ENCODE measurements at regions not wholly inside any gene's neighbourhood (a gene's known extent, or its start where the extent isn't known, plus 50 kb on each side); places are given as distances from the start of the nearest gene placed in this dataset.

DNA sequence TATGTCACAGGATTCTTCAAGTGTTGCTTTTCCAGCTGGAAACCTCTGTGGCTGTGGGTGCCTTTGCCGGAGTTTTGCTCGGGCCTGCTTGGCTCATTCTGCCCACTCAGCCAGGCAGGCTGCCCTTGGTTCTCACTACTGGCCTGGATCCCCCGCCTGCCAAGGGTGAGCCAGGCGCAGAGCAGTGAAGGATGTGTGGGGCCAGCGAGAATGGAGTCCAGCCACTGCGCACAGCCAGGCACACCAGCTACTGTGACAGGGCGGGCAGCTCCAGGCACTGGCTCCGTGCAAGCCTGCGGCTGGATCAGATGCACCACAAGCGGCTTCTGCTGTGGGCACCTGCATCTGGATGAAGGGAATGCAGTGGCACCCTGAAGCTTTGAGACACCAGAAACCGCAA, 257.1 kb downstream of the RPRM start:
- H3K4me1 ChIP-seq (ENCODE audit: control insufficient read depth in 4 of 4, insufficient read depth in 4 of 4, low read length in 3 of 4) = no peaks in the 10 kb centered on the region
- no peaks in the 10 kb centered on the region for H3K36me3 ChIP-seq (ENCODE audit: control insufficient read depth in 4 of 4, insufficient read depth in 3 of 4, low read depth in 1 of 4, low read length in 3 of 4)
- TF ChIP-seq RXRA (IDR thresholded peaks at IDR 0.05) (no peak), CTCF (IDR thresholded peaks at IDR 0.05; ENCODE audit: low read depth, low read length, missing input control) (no peak), GABPA (IDR thresholded peaks at IDR 0.05 in 1 of 2, conservative IDR thresholded peaks at IDR 0.05 in 1 of 2) (no peak), ATF3 (IDR thresholded peaks at IDR 0.05) (no peak), JUND (IDR thresholded peaks at IDR 0.05) (no peak), HNF4A (conservative IDR thresholded peaks at IDR 0.05) (no peak), REST (IDR thresholded peaks at IDR 0.05) (no peak), YY1 (IDR thresholded peaks at IDR 0.05) (no peak), MAX (IDR thresholded peaks at IDR 0.05) (no peak), FOXA2 (IDR thresholded peaks at IDR 0.05) (no peak), HNF4G (IDR thresholded peaks at IDR 0.05) (no peak)
- TF ChIP-seq, protein P1, sequence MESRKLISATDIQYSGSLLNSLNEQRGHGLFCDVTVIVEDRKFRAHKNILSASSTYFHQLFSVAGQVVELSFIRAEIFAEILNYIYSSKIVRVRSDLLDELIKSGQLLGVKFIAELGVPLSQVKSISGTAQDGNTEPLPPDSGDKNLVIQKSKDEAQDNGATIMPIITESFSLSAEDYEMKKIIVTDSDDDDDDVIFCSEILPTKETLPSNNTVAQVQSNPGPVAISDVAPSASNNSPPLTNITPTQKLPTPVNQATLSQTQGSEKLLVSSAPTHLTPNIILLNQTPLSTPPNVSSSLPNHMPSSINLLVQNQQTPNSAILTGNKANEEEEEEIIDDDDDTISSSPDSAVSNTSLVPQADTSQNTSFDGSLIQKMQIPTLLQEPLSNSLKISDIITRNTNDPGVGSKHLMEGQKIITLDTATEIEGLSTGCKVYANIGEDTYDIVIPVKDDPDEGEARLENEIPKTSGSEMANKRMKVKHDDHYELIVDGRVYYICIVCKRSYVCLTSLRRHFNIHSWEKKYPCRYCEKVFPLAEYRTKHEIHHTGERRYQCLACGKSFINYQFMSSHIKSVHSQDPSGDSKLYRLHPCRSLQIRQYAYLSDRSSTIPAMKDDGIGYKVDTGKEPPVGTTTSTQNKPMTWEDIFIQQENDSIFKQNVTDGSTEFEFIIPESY (IDR thresholded peaks at IDR 0.05) = no peak
- H3K9me3 ChIP-seq (ENCODE audit: control insufficient read depth in 4 of 4, low read length in 3 of 4) = peaks cover 0 to 7% (median 2%) of the 10 kb centered on the region in 4 donors
- no peak overlapping the region for H3K4me3 ChIP-seq (ENCODE audit: low read depth in 1 of 3, low read length in 3 of 3)
- H3K9ac ChIP-seq (ENCODE audit: low read depth in 1 of 2, low read length in 2 of 2) = no peak overlapping the region
- H3K27me3 ChIP-seq (ENCODE audit: control insufficient read depth in 4 of 4, insufficient read depth in 4 of 4, low read length in 3 of 4) = peaks cover 0 to 4% (median 0%) of the 10 kb centered on the region in 4 donors
- no peak for DNase-seq (ENCODE audit: low spot score)
- WGBS = 92% methylated on average over 11 of the region's 11 CpGs
- H3K27ac ChIP-seq (ENCODE audit: low read depth in 1 of 2, low read length in 2 of 2) = no peak overlapping the region

DNA sequence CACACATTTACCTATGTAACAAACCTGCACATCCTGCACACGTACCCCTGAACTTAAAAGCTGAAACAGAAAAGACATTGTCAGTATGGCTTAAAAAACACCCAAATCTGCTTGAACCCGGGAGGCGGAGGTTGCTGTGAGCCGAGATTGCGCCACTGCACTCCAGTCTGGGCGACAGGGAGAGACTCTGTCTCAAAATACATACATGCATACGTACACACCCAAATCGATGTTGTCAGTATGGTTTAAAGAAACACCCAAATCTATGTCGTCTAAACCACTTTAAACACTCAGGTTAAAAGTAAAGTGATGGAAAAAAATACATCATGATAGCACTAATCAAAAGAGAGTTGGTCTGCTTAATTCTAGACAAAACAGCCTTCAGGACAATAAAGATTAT, 257.5 kb downstream of the RPRM start:
- peaks cover 0 to 7% (median 2%) of the 10 kb centered on the region in 4 donors for H3K9me3 ChIP-seq (ENCODE audit: control insufficient read depth in 4 of 4, low read length in 3 of 4)
- no peak for DNase-seq (ENCODE audit: low spot score)
- no peaks in the 10 kb centered on the region for H3K36me3 ChIP-seq (ENCODE audit: control insufficient read depth in 4 of 4, insufficient read depth in 3 of 4, low read depth in 1 of 4, low read length in 3 of 4)
- no peak overlapping the region for H3K27ac ChIP-seq (ENCODE audit: low read depth in 1 of 2, low read length in 2 of 2)
- no peak overlapping the region for H3K4me3 ChIP-seq (ENCODE audit: low read depth in 1 of 3, low read length in 3 of 3)
- peaks cover 0 to 4% (median 0%) of the 10 kb centered on the region in 4 donors for H3K27me3 ChIP-seq (ENCODE audit: control insufficient read depth in 4 of 4, insufficient read depth in 4 of 4, low read length in 3 of 4)
- H3K9ac ChIP-seq (ENCODE audit: low read depth in 1 of 2, low read length in 2 of 2) = no peak overlapping the region
- TF ChIP-seq EGR1 (IDR thresholded peaks at IDR 0.05; ENCODE audit: low read depth in 2 of 2) (no peak), HNF4A (conservative IDR thresholded peaks at IDR 0.05) (no peak)
- WGBS = 83% methylated on average over 9 of the region's 9 CpGs
- H3K4me1 ChIP-seq (ENCODE audit: control insufficient read depth in 4 of 4, insufficient read depth in 4 of 4, low read length in 3 of 4) = no peaks in the 10 kb centered on the region

All from liver (tissue), 8 donors.